K562 (cell line): ENCODE measurements at regions not wholly inside any gene's neighbourhood (a gene's known extent, or its start where the extent isn't known, plus 50 kb on each side); places are given as distances from the start of the nearest gene placed in this dataset.
"Not testable (repeated sequence)": the region's sequence is repeated elsewhere in the genome, so short reads cannot be mapped to it uniquely, and the experiment has no call there.

Source experiments
- ATF7 ChIP-seq: fragments of 450-650 bp; IDR thresholded peaks from 2 replicates; pipeline ENCODE4 v1.7.1; 2014; ENCODE audit warnings: mild to moderate bottlenecking, moderate library complexity
- CHD2 ChIP-seq: IDR thresholded peaks from 2 replicates; pipeline ENCODE4 v1.6.1; 2011; ENCODE audit warnings: low read depth, low read length
- GABPB2 ChIP-seq: fragments of 250-450 bp; sonication (Bioruptor Pico); conservative IDR thresholded peaks from 2 replicates; pipeline ENCODE4 v1.5.1; 2021; ENCODE audit warnings: mild to moderate bottlenecking
- GATAD2B ChIP-seq: fragments of 450-650 bp; IDR thresholded peaks from 2 replicates; pipeline ENCODE4 v1.6.1; 2017; ENCODE audit warnings: mild to moderate bottlenecking, borderline replicate concordance
- KAT7 ChIP-seq: sonication (generic); formaldehyde crosslinking; IDR thresholded peaks from 2 replicates; pipeline ENCODE4 v1.8.0; 2022; ENCODE audit warnings: missing genetic modification reagents, mild to moderate bottlenecking, borderline replicate concordance
- MAFK ChIP-seq: IDR thresholded peaks from 2 replicates; pipeline ENCODE4 v1.6.1; 2011; ENCODE audit warnings: low read length, improper control_type of control experiment
- MAX ChIP-seq: sonication (generic); formaldehyde crosslinking; IDR thresholded peaks from 2 replicates; pipeline ENCODE4 v1.9.0; 2022; ENCODE audit warnings: mild to moderate bottlenecking, missing genetic modification reagents
- MEIS2 ChIP-seq: fragments of 450-650 bp; IDR thresholded peaks from 2 replicates; pipeline ENCODE4 v1.6.1; 2014; ENCODE audit warnings: mild to moderate bottlenecking; ENCODE audit not compliant: partially characterized antibody
- POLR2A ChIP-seq: fragments of 450-650 bp; conservative IDR thresholded peaks from 2 replicates; pipeline ENCODE4 v1.6.1; 2016
- REST ChIP-seq, 2 experiments: fragments of 450-650 bp; formaldehyde crosslinking in 1 of 2; IDR thresholded peaks; 2 replicates each; pipeline versions ENCODE4 v1.4.0 to v1.6.1; 2014 to 2020; ENCODE audit warnings: mild to moderate bottlenecking in 2 of 2, borderline replicate concordance in 1 of 2, low read depth in 1 of 2
- SAFB ChIP-seq: fragments of 200-400 bp; formaldehyde crosslinking; IDR thresholded peaks from 2 replicates; pipeline ENCODE4 v1.6.1; 2017; ENCODE audit warnings: low read depth, low read length, borderline replicate concordance
- SNRNP70 ChIP-seq: fragments of 200-400 bp; formaldehyde crosslinking; optimal IDR thresholded peaks from 2 replicates; pipeline ENCODE3; 2017; ENCODE audit warnings: low read depth, low read length
- TAF1 ChIP-seq: IDR thresholded peaks from 2 replicates; pipeline ENCODE4 v1.6.1; 2011; ENCODE audit warnings: mild to moderate bottlenecking, low read length, moderate library complexity; ENCODE audit not compliant: insufficient read depth, control insufficient read depth, severe bottlenecking; ENCODE audit errors: extremely low read depth
- TCF15 ChIP-seq: fragments of 250-450 bp; sonication (Bioruptor Pico); IDR thresholded peaks from 2 replicates; pipeline ENCODE4 v1.8.0; 2022; ENCODE audit warnings: moderate library complexity, mild to moderate bottlenecking, inconsistent platforms

- not testable (repeated sequence) for TF ChIP-seq ATF7; MAFK; MAX (CRISPR knock-in tag); REST (IDR thresholded peaks at IDR 0.05; ENCODE audit: borderline replicate concordance); REST (CRISPR knock-in tag; IDR thresholded peaks at IDR 0.05; ENCODE audit: low read depth); KAT7; POLR2A; SAFB; GABPB2; MEIS2; GATAD2B; SNRNP70; TAF1; TCF15 (CRISPR knock-in tag); CHD2
Observed at GRCh38 chr5:177939246-177940171, 56.5 kb downstream of the PROP1 start.
